ENCODE measurements at regions not wholly inside any gene's neighbourhood (a gene's known extent, or its start where the extent isn't known, plus 50 kb on each side); places are given as distances from the start of the nearest gene placed in this dataset.
"Not testable (repeated sequence)": the region's sequence is repeated elsewhere in the genome, so short reads cannot be mapped to it uniquely, and the experiment has no call there.

DNA sequence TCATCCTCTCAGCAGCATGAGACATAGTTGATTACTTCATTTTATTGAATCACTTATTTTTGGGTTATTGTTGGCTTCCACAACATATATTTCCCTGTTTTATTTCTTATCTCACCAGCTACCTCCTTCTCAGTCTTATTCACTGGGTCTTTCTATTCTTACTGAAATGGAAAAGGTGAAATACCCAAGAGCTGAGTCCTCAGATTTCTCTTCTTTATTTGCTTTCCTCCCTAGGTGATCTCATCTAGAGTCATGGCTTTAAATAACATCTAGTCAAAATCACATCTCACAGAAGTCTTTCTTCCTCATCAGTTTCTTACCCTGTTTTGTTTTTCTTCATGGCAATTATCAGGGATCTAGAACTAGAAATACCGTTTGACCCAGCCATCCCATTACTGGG lies 105.0 kb upstream of the RBBP8 start:
- BruUV-seq (replicated peaks) = no TSS peak
- intact Hi-C loops (cut with micrococcal nuclease) = no loop called here
- Histone ChIP-seq H3K36me3 (ENCODE audit: control insufficient read depth in 1 of 2, insufficient read depth in 2 of 2, low read length in 2 of 2) (no peaks in the 10 kb centered on the region), H3K4me3 (replicated peaks in 1 of 2; ENCODE audit: low read depth in 1 of 2, low read length in 2 of 2) (no peak overlapping the region), H4K20me1 (ENCODE audit: insufficient read depth) (no peaks in the 10 kb centered on the region), H3K9me2 (ENCODE audit: insufficient read depth) (no peaks in the 10 kb centered on the region), H3K9me3 (ENCODE audit: control insufficient read depth in 1 of 2, insufficient read depth in 1 of 2, low read depth in 1 of 2, low read length in 2 of 2) (no peaks in the 10 kb centered on the region), H3K4me1 (ENCODE audit: control insufficient read depth in 1 of 2, insufficient read depth in 2 of 2, low read length in 2 of 2) (peaks cover 24 to 45% of the 10 kb centered on the region in 2 experiments), H3K27me3 (ENCODE audit: insufficient read depth, low read length) (no peaks in the 10 kb centered on the region), H2AFZ (ENCODE audit: low read depth, low read length, poor library complexity, severe bottlenecking) (no peak overlapping the region), H3K79me2 (ENCODE audit: insufficient read depth, low read length) (no peaks in the 10 kb centered on the region), H3K4me2 (ENCODE audit: low read length) (peak overlapping the region; percentile 31), H3K27ac (ENCODE audit: low read depth, low read length) (peak overlapping the region; percentile 44; the same call in 1 of the 2 replicates), H3K9ac (ENCODE audit: low read length) (no peak overlapping the region)
- RAD21 ChIA-PET (ENCODE audit: low non-redundant PET in 1 of 2, low total read pairs in 2 of 2, uncharacterized antibody in 2 of 2, unreplicated experiment in 2 of 2) = no interaction called here
- ATAC-seq (no peak), DNase-seq (ENCODE audit: low read depth, low spot score) (no peak)
- CTCF ChIA-PET = no interaction called here
- TF ChIP-seq EZH2 (IDR thresholded peaks at IDR 0.05) (no peak), ZFX (IDR thresholded peaks at IDR 0.05) (no peak), POLR2AphosphoS5 (IDR thresholded peaks at IDR 0.05; ENCODE audit: low read depth, low read length) (no peak), SP1 (IDR thresholded peaks at IDR 0.05; ENCODE audit: low read depth) (peak; percentile 39; the same call in 1 of the 2 replicates), SIN3A (IDR thresholded peaks at IDR 0.05; ENCODE audit: low read depth) (no peak), TCF7L2 (IDR thresholded peaks at IDR 0.05; ENCODE audit: borderline replicate concordance, extremely low read depth, insufficient read depth, insufficient read length) (no peak), FOSL1 (IDR thresholded peaks at IDR 0.05; ENCODE audit: low read depth) (peak; percentile 58), EZH2phosphoT487 (IDR thresholded peaks at IDR 0.05; ENCODE audit: borderline replicate concordance) (no peak), CBX3 (IDR thresholded peaks at IDR 0.05; ENCODE audit: low read depth) (peak; percentile 19; the same call in 1 of the 2 replicates), POLR2A (IDR thresholded peaks at IDR 0.05; ENCODE audit: borderline replicate concordance, extremely low read depth, insufficient read depth, insufficient read length) (no peak), JUND (IDR thresholded peaks at IDR 0.05) (peak; percentile 28; the same call in 1 of the 2 replicates)
- TF ChIP-seq, protein P1, sequence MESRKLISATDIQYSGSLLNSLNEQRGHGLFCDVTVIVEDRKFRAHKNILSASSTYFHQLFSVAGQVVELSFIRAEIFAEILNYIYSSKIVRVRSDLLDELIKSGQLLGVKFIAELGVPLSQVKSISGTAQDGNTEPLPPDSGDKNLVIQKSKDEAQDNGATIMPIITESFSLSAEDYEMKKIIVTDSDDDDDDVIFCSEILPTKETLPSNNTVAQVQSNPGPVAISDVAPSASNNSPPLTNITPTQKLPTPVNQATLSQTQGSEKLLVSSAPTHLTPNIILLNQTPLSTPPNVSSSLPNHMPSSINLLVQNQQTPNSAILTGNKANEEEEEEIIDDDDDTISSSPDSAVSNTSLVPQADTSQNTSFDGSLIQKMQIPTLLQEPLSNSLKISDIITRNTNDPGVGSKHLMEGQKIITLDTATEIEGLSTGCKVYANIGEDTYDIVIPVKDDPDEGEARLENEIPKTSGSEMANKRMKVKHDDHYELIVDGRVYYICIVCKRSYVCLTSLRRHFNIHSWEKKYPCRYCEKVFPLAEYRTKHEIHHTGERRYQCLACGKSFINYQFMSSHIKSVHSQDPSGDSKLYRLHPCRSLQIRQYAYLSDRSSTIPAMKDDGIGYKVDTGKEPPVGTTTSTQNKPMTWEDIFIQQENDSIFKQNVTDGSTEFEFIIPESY (IDR thresholded peaks at IDR 0.05; ENCODE audit: extremely low read depth, insufficient replicate concordance, low read length) = no peak
- TF ChIP-seq, protein P2, sequence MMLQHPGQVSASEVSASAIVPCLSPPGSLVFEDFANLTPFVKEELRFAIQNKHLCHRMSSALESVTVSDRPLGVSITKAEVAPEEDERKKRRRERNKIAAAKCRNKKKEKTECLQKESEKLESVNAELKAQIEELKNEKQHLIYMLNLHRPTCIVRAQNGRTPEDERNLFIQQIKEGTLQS (IDR thresholded peaks at IDR 0.05) = no peak
- POLR2A ChIA-PET = no interaction called here

DNA sequence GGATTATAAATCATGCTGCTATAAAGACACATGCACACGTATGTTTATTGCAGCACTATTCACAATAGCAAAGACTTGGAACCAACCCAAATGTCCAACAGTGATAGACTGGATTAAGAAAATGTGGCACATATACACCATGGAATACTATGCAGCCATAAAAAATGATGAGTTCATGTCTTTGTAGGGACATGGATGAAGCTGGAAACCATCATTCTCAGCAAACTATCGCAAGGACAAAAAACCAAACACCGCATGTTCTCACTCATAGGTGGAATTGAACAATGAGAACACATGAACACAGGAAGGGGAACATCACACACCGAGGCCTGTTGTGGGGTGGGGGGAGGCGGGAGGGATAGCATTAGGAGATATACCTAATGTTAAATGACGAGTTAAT lies 104.5 kb upstream of the RBBP8 start:
- H3K79me2 ChIP-seq (ENCODE audit: insufficient read depth, low read length); H3K9me2 ChIP-seq (ENCODE audit: insufficient read depth); ATAC-seq; H3K4me3 ChIP-seq (replicated peaks in 1 of 2; ENCODE audit: low read depth in 1 of 2, low read length in 2 of 2); BruUV-seq (replicated peaks); H3K36me3 ChIP-seq (ENCODE audit: control insufficient read depth in 1 of 2, insufficient read depth in 2 of 2, low read length in 2 of 2); POLR2A ChIA-PET; DNase-seq (ENCODE audit: low read depth, low spot score); H3K27ac ChIP-seq (ENCODE audit: low read depth, low read length); H3K9ac ChIP-seq (ENCODE audit: low read length); CTCF ChIA-PET; RAD21 ChIA-PET (ENCODE audit: low non-redundant PET in 1 of 2, low total read pairs in 2 of 2, uncharacterized antibody in 2 of 2, unreplicated experiment in 2 of 2); intact Hi-C loops (cut with micrococcal nuclease); H3K27me3 ChIP-seq (ENCODE audit: insufficient read depth, low read length); H2AFZ ChIP-seq (ENCODE audit: low read depth, low read length, poor library complexity, severe bottlenecking); H3K9me3 ChIP-seq (ENCODE audit: control insufficient read depth in 1 of 2, insufficient read depth in 1 of 2, low read depth in 1 of 2, low read length in 2 of 2); H4K20me1 ChIP-seq (ENCODE audit: insufficient read depth); H3K4me2 ChIP-seq (ENCODE audit: low read length): not testable (repeated sequence)
- peaks cover 24 to 43% of the 10 kb centered on the region in 2 experiments for H3K4me1 ChIP-seq (ENCODE audit: control insufficient read depth in 1 of 2, insufficient read depth in 2 of 2, low read length in 2 of 2)

Measured in HCT116 (cell line).